Neutrophil (primary cell): ENCODE measurements at regions not wholly inside any gene's neighbourhood (a gene's known extent, or its start where the extent isn't known, plus 50 kb on each side); places are given as distances from the start of the nearest gene placed in this dataset.

ENCODE experiments used
- H3K27ac ChIP-seq: fragments of 200-600 bp; sonication (generic); 2 replicates; pipeline ENCODE4 v1.5.1; 2016; ENCODE audit warnings: mild to moderate bottlenecking, moderate library complexity
- H3K27me3 ChIP-seq: fragments of 200-600 bp; sonication (generic); 2 replicates; pipeline ENCODE4 v1.6.0; 2016; ENCODE audit warnings: mild to moderate bottlenecking
- H3K36me3 ChIP-seq: fragments of 200-600 bp; sonication (generic); 2 replicates; pipeline ENCODE4 v1.5.1; 2017
- H3K4me1 ChIP-seq, 2 experiments: fragments of 200-600 bp in 1 of 2; sonication (generic) in 1 of 2; 1 replicate in 1 of 2; 2 replicates in 1 of 2; pipeline versions ENCODE4 v1.5.1 to v1.6.1; 2013 to 2016; ENCODE audit warnings: low read depth in 1 of 2, low read length in 1 of 2, mild to moderate bottlenecking in 1 of 2, moderate library complexity in 1 of 2; ENCODE audit not compliant: control insufficient read depth in 1 of 2, insufficient read depth in 1 of 2
- H3K4me3 ChIP-seq, 2 experiments: fragments of 200-600 bp in 1 of 2; sonication (generic) in 1 of 2; 1 replicate in 1 of 2; 2 replicates in 1 of 2; pipeline ENCODE4 v1.5.1; 2013 to 2016; ENCODE audit warnings: low read depth in 1 of 2, low read length in 1 of 2, mild to moderate bottlenecking in 1 of 2, moderate library complexity in 1 of 2
- H3K9me3 ChIP-seq: fragments of 200-600 bp; sonication (generic); 2 replicates; pipeline ENCODE4 v1.5.1; 2016
- TF ChIP-seq, protein P1 (sequence below): fragments of 200-600 bp; sonication (generic); IDR thresholded peaks from 2 replicates; pipeline ENCODE4 v1.5.1; 2016; ENCODE audit warnings: antibody characterized with exemption

DNA sequence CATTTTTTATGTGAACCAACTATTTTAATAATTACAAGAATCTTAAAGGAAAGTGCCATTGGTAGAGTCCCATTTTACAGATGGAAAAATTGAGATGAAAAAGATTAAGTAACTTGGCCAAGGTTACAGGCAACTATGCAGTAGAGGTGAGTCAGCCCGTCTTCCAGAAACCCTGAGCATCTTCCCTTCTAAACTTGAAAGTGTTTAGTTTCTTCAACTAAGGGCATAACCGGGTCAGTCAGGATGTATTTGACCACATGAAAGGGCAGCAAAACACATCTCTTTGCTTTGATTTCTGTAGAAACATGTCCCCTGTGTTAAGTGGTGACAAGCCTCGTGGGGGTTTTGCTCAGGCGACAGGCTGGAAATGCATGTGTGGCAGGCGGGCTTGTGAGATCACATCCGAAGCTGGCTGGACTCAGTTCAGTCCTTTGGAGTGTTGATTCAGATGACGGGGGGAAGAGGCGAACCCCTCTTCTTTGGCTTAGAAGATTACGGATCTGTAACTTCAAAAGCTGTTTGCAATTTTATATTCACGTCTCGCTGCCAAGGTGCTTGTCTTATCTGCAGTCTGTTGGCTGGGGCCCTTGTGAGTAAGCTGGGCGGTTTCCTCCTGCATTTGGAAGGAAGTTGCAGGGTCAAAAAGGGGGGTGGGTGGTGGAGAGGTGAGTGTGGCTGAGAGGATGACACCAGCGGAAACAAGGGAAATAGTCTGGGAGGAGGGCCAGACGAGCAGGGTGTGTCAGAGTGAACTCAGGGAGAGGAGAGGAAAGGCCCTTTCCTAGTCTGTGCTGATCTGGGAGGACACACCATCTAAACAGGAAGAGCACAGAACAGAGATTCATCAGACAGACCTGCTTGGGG lies 78.9 kb upstream of the RPS23 start:
- H3K27me3 ChIP-seq = no peaks in the 10 kb centered on the region
- TF ChIP-seq, protein P1, sequence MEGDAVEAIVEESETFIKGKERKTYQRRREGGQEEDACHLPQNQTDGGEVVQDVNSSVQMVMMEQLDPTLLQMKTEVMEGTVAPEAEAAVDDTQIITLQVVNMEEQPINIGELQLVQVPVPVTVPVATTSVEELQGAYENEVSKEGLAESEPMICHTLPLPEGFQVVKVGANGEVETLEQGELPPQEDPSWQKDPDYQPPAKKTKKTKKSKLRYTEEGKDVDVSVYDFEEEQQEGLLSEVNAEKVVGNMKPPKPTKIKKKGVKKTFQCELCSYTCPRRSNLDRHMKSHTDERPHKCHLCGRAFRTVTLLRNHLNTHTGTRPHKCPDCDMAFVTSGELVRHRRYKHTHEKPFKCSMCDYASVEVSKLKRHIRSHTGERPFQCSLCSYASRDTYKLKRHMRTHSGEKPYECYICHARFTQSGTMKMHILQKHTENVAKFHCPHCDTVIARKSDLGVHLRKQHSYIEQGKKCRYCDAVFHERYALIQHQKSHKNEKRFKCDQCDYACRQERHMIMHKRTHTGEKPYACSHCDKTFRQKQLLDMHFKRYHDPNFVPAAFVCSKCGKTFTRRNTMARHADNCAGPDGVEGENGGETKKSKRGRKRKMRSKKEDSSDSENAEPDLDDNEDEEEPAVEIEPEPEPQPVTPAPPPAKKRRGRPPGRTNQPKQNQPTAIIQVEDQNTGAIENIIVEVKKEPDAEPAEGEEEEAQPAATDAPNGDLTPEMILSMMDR = no peak
- H3K27ac ChIP-seq = peak overlapping the region; percentile 9
- peaks cover 19 to 32% of the 10 kb centered on the region in 2 experiments for H3K4me1 ChIP-seq
- H3K4me3 ChIP-seq = peak overlapping the region in 1 of 2 experiments; percentile 3
- no peaks in the 10 kb centered on the region for H3K9me3 ChIP-seq
- no peaks in the 10 kb centered on the region for H3K36me3 ChIP-seq

DNA sequence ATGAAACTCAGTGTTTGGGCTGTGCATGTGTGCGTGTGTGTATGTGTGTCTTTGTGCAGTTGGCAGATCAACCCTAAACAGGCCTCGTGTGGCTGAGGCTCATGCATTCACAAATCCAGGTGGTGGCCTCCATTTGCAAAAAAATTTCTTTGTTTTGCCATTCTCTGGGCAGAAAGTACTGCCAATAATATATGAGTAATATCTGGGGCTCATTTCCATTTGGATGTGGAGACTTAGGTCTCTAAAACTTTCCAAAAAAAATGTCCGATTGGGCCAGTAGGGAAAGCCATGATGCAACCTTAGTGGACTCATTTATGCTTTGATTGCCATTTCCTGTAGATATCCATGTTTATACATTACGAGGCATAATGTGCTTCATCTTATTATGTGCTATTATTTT lies 77.9 kb upstream of the RPS23 start:
- H3K4me1 ChIP-seq = peaks cover 19 to 27% of the 10 kb centered on the region in 2 experiments
- H3K36me3 ChIP-seq = no peaks in the 10 kb centered on the region
- TF ChIP-seq, protein P1 = no peak
- H3K27ac ChIP-seq = no peak overlapping the region
- H3K4me3 ChIP-seq = no peak overlapping the region
- no peaks in the 10 kb centered on the region for H3K9me3 ChIP-seq
- no peaks in the 10 kb centered on the region for H3K27me3 ChIP-seq

DNA sequence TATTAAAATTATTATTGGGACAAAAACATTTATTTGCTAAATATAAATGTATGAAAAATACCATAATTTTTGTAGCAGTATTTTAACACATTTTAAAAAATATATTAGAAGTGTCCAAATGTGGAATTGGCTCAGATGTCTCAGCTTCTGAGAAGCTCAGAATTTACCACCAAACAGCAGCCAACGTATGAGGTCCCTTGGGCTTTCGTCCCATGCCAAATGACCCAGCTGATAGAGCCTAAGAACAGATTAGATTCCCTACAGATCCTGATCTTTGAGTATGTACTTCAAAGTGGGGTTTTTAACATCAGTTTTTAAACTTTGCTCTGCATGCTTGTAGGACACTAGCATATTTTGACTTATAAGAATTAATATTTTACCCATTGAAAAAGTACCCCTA lies 77.3 kb upstream of the RPS23 start:
- peaks cover 19 to 24% of the 10 kb centered on the region in 2 experiments for H3K4me1 ChIP-seq
- no peaks in the 10 kb centered on the region for H3K9me3 ChIP-seq
- TF ChIP-seq, protein P1 = no peak
- no peaks in the 10 kb centered on the region for H3K27me3 ChIP-seq
- no peak overlapping the region for H3K27ac ChIP-seq
- no peaks in the 10 kb centered on the region for H3K36me3 ChIP-seq
- no peak overlapping the region for H3K4me3 ChIP-seq

DNA sequence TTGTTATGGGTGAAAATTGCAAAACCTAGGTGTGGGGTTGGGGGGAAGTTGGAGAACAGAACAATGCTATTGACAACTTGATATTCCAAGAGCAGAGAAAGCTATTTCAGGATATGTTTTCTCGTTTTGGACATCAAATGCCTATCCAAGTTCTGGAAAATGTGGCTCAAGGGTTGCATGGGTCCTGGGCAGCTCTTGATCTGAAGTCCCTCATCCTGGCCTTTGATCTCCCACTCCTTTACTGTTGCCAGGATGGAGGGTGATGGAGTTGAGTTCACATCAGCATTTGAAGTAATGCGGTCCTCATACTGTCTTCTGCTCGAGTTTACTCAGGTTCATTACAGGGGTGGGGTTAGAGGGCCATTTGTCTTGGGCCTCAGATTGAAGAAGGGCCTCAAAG lies 76.9 kb upstream of the RPS23 start:
- H3K27ac ChIP-seq = no peak overlapping the region
- TF ChIP-seq, protein P1 = no peak
- H3K36me3 ChIP-seq = no peaks in the 10 kb centered on the region
- H3K4me1 ChIP-seq = peaks cover 19 to 24% of the 10 kb centered on the region in 2 experiments
- H3K9me3 ChIP-seq = no peaks in the 10 kb centered on the region
- no peak overlapping the region for H3K4me3 ChIP-seq
- H3K27me3 ChIP-seq = no peaks in the 10 kb centered on the region

DNA sequence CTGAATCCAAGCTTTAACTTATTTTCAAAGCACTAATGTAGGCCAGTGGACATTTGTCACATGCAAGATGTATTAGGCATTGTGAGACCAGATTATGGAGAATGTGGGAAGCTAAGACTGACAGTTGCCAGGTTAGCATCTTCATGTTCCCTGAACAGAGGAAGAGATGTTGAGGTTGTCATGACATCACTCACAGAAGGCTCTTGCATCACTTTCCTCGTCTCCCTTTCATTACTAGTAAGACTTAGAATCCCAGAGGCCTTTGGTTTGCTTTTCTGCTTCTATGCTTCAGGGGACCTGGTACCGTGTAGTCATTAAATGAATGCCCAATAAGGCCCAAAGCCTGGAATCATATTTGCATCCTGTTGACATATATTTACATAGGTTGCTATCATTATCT lies 76.4 kb upstream of the RPS23 start:
- Histone ChIP-seq H3K27ac (no peak overlapping the region), H3K4me1 (peaks cover 19 to 24% of the 10 kb centered on the region in 2 experiments)

More for the DNA sequence above, 76.4 kb upstream of the RPS23 start:
- H3K4me3 ChIP-seq = no peak overlapping the region
- H3K27me3 ChIP-seq = no peaks in the 10 kb centered on the region
- H3K9me3 ChIP-seq = no peaks in the 10 kb centered on the region
- H3K36me3 ChIP-seq = no peaks in the 10 kb centered on the region
- TF ChIP-seq, protein P1 = no peak
